ENCODE measurements at regions not wholly inside any gene's neighbourhood (a gene's known extent, or its start where the extent isn't known, plus 50 kb on each side); places are given as distances from the start of the nearest gene placed in this dataset.

DNA sequence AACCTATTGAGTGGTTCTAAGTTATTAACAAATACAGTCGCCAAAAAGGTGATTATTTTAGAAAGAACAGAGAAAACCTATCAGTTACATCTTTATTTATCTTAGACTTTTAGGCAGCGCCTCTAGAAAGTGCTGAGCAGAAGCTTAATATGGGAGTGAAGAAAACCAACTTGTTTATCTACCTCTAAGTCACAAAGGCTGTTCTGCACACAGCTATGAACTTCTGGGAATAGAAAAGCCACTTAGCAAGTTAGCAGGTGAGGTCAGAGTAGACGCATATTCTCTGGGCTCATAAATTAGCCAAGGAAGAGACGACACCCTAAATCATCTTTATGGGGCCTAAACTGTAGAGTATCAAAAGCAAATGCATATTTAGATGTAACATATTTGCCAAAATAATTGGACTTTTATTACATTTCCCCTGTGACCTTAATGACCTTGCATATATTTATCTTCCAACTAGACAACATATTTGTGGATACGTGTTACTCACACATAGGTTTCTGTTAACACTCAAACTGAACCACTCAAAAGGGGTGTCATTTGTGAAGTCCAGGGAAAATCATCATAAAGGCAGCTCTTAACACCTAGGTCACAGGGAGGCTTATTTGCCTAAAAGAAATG, 267.1 kb downstream of the ADGB start:
- H3K4me3 ChIP-seq (ENCODE audit: low read depth in 1 of 2, low read length in 2 of 2), result no peak overlapping the region
- H3K9ac ChIP-seq (ENCODE audit: low read depth, low read length), result no peak overlapping the region

GRCh38 chr6:146866731-146867414, 268.1 kb downstream of the ADGB start:
- TF ChIP-seq EZH2 (IDR thresholded peaks at IDR 0.05; ENCODE audit: borderline replicate concordance, low read depth, low read length, severe bottlenecking) (no peak), CTCF (IDR thresholded peaks at IDR 0.05; ENCODE audit: borderline replicate concordance, extremely low read depth, low read length, poor library complexity, severe bottlenecking) (no peak)
- H3K4me1 ChIP-seq (ENCODE audit: insufficient read depth, low read length), result no peaks in the 10 kb centered on the region
- ATAC-seq (ENCODE audit: insufficient read depth, low read depth), result no peak
- H3K79me2 ChIP-seq (ENCODE audit: insufficient read depth, low read length), result no peaks in the 10 kb centered on the region
- H3K27me3 ChIP-seq (ENCODE audit: insufficient read depth, low read length, poor library complexity), result no peaks in the 10 kb centered on the region
- H3K9ac ChIP-seq (ENCODE audit: low read depth, low read length), result no peak overlapping the region
- H4K20me1 ChIP-seq (ENCODE audit: insufficient read depth, low read length), result no peaks in the 10 kb centered on the region
- H3K27ac ChIP-seq (ENCODE audit: low read length), result no peak overlapping the region
- no peaks in the 10 kb centered on the region for H3K9me3 ChIP-seq (ENCODE audit: insufficient read depth, low read length, severe bottlenecking)
- no peak overlapping the region for H2AFZ ChIP-seq (ENCODE audit: low read depth, low read length)
- H3K4me2 ChIP-seq (ENCODE audit: insufficient read depth, low read length), result no peak overlapping the region
- no peak for DNase-seq
- no peaks in the 10 kb centered on the region for H3K36me3 ChIP-seq (ENCODE audit: insufficient read depth, low read length)
- no peak overlapping the region for H3K4me3 ChIP-seq (ENCODE audit: low read depth in 1 of 2, low read length in 2 of 2)

More for the DNA sequence above, 267.1 kb downstream of the ADGB start:
- DNase-seq (no peak), ATAC-seq (ENCODE audit: insufficient read depth, low read depth) (no peak)
- H3K79me2 ChIP-seq (ENCODE audit: insufficient read depth, low read length), result no peaks in the 10 kb centered on the region
- H3K9me3 ChIP-seq (ENCODE audit: insufficient read depth, low read length, severe bottlenecking), result no peaks in the 10 kb centered on the region
- H3K27ac ChIP-seq (ENCODE audit: low read length), result no peak overlapping the region
- no peaks in the 10 kb centered on the region for H3K36me3 ChIP-seq (ENCODE audit: insufficient read depth, low read length)
- no peaks in the 10 kb centered on the region for H3K27me3 ChIP-seq (ENCODE audit: insufficient read depth, low read length, poor library complexity)
- no peak overlapping the region for H3K4me2 ChIP-seq (ENCODE audit: insufficient read depth, low read length)
- H3K4me1 ChIP-seq (ENCODE audit: insufficient read depth, low read length), result no peaks in the 10 kb centered on the region
- no peak for TF ChIP-seq EZH2 (IDR thresholded peaks at IDR 0.05; ENCODE audit: borderline replicate concordance, low read depth, low read length, severe bottlenecking)
- no peak for TF ChIP-seq CTCF (IDR thresholded peaks at IDR 0.05; ENCODE audit: borderline replicate concordance, extremely low read depth, low read length, poor library complexity, severe bottlenecking)
- H2AFZ ChIP-seq (ENCODE audit: low read depth, low read length), result no peak overlapping the region
- H4K20me1 ChIP-seq (ENCODE audit: insufficient read depth, low read length), result no peaks in the 10 kb centered on the region

DNA sequence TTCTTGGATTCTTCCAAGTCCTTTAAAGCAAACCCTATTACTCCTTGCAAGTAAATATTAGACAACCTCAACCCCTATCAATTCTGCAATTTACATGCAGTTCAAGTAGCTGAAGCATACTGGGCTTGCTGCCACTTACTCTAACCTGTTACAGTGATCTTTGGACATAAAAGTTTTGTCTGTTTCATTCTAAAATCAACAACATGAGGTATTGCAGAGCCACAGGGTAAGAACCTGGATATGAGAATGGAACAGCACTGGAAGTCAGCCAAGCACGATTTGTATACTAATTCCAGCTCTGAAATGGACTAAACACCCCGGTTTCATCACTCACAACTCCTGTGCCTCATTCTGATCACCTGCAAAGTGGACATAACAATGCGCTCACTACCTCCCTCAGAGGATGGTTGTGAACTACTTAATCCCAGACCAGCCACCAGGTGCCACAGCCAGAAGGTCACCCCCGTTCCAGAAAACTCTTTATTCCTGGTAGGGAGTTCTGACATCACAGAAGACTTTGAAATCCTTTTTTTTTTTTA, 270.0 kb downstream of the ADGB start:
- Histone ChIP-seq H3K4me2 (ENCODE audit: insufficient read depth, low read length) (no peak overlapping the region), H3K79me2 (ENCODE audit: insufficient read depth, low read length) (no peaks in the 10 kb centered on the region), H3K9ac (ENCODE audit: low read depth, low read length) (no peak overlapping the region), H3K36me3 (ENCODE audit: insufficient read depth, low read length) (no peaks in the 10 kb centered on the region), H3K4me1 (ENCODE audit: insufficient read depth, low read length) (no peaks in the 10 kb centered on the region), H4K20me1 (ENCODE audit: insufficient read depth, low read length) (no peaks in the 10 kb centered on the region), H3K9me3 (ENCODE audit: insufficient read depth, low read length, severe bottlenecking) (no peaks in the 10 kb centered on the region), H3K27ac (ENCODE audit: low read length) (no peak overlapping the region), H3K27me3 (ENCODE audit: insufficient read depth, low read length, poor library complexity) (no peaks in the 10 kb centered on the region), H2AFZ (ENCODE audit: low read depth, low read length) (no peak overlapping the region), H3K4me3 (ENCODE audit: low read depth in 1 of 2, low read length in 2 of 2) (no peak overlapping the region)
- ATAC-seq (ENCODE audit: insufficient read depth, low read depth), result no peak
- TF ChIP-seq CTCF (IDR thresholded peaks at IDR 0.05; ENCODE audit: borderline replicate concordance, extremely low read depth, low read length, poor library complexity, severe bottlenecking) (no peak), EZH2 (IDR thresholded peaks at IDR 0.05; ENCODE audit: borderline replicate concordance, low read depth, low read length, severe bottlenecking) (no peak)
- DNase-seq, result no peak
